ENCODE measurements at regions not wholly inside any gene's neighbourhood (a gene's known extent, or its start where the extent isn't known, plus 50 kb on each side); places are given as distances from the start of the nearest gene placed in this dataset.

- H3K27ac ChIP-seq, result no peak overlapping the region
- H3K27me3 ChIP-seq, result no peaks in the 10 kb centered on the region
- no peaks in the 10 kb centered on the region for H3K9me3 ChIP-seq
- H3K4me1 ChIP-seq, result no peaks in the 10 kb centered on the region
- intact Hi-C loops (cut with DNase I; ENCODE audit: low total_unique reads), result no loop called here
- H3K36me3 ChIP-seq, result no peaks in the 10 kb centered on the region
- no peak for DNase-seq
- no peak overlapping the region for H3K4me3 ChIP-seq
- no peak for TF ChIP-seq CTCF (IDR thresholded peaks at IDR 0.05)
Measured at GRCh38 chr18:6563896-6564295, 149.2 kb upstream of the L3MBTL4 start.

- TF ChIP-seq CTCF (IDR thresholded peaks at IDR 0.05), result no peak
- Histone ChIP-seq H3K4me3 (no peak overlapping the region), H3K9me3 (no peaks in the 10 kb centered on the region), H3K36me3 (no peaks in the 10 kb centered on the region), H3K27me3 (no peaks in the 10 kb centered on the region), H3K27ac (no peak overlapping the region), H3K4me1 (no peaks in the 10 kb centered on the region)
- DNase-seq, result no peak
- intact Hi-C loops (cut with DNase I; ENCODE audit: low total_unique reads), result no loop called here
Measured at GRCh38 chr18:6564950-6565814, 150.5 kb upstream of the L3MBTL4 start.

GRCh38 chr18:6565815-6566081 is 151.0 kb upstream of the L3MBTL4 start:
- intact Hi-C loops (cut with DNase I; ENCODE audit: low total_unique reads), result no loop called here
- Histone ChIP-seq H3K27ac (no peak overlapping the region), H3K4me3 (no peak overlapping the region), H3K27me3 (no peaks in the 10 kb centered on the region), H3K36me3 (no peaks in the 10 kb centered on the region), H3K9me3 (no peaks in the 10 kb centered on the region), H3K4me1 (no peaks in the 10 kb centered on the region)
- TF ChIP-seq CTCF (IDR thresholded peaks at IDR 0.05), result no peak
- DNase-seq, result no peak

- no peak overlapping the region for H3K27ac ChIP-seq
- no peak for DNase-seq
- no peaks in the 10 kb centered on the region for H3K9me3 ChIP-seq
- no peak overlapping the region for H3K4me3 ChIP-seq
- no peaks in the 10 kb centered on the region for H3K4me1 ChIP-seq
- H3K27me3 ChIP-seq, result no peaks in the 10 kb centered on the region
- no peaks in the 10 kb centered on the region for H3K36me3 ChIP-seq
- no peak for TF ChIP-seq CTCF (IDR thresholded peaks at IDR 0.05)
- intact Hi-C loops (cut with DNase I; ENCODE audit: low total_unique reads), result no loop called here
Measured at GRCh38 chr18:6566338-6566911, 151.7 kb upstream of the L3MBTL4 start.

GRCh38 chr18:6569813-6570212 is 155.1 kb upstream of the L3MBTL4 start:
- intact Hi-C loops (cut with DNase I; ENCODE audit: low total_unique reads), result no loop called here
- DNase-seq, result no peak
- TF ChIP-seq CTCF (IDR thresholded peaks at IDR 0.05), result no peak

More at GRCh38 chr18:6569813-6570212, 155.1 kb upstream of the L3MBTL4 start:
- Histone ChIP-seq H3K27me3 (no peaks in the 10 kb centered on the region), H3K36me3 (no peaks in the 10 kb centered on the region), H3K27ac (no peak overlapping the region), H3K4me1 (no peaks in the 10 kb centered on the region), H3K9me3 (no peaks in the 10 kb centered on the region), H3K4me3 (no peak overlapping the region)

Measured in tibial artery (tissue), 4 donors.